Endothelial cell of umbilical vein (primary cell): ENCODE measurements at regions not wholly inside any gene's neighbourhood (a gene's known extent, or its start where the extent isn't known, plus 50 kb on each side); places are given as distances from the start of the nearest gene placed in this dataset.

ENCODE experiments used
- BruUV-seq: library from RNA; stranded (reverse); fragments of 400-500 nt; replicated peaks from 2 replicates; lab custom pipeline; 2021; lab: Mats Ljungman, UMichigan
- CTCF ChIA-PET: fragments of 300-600, 350-600 bp; sonication (Branson Sonifier 250); formaldehyde crosslinking; loops from one replicate; lab custom pipeline; 2021; ENCODE audit warnings: antibody characterized with exemption, inconsistent platforms; lab: Charles Lee
- POLR2A ChIA-PET: fragments of 300-600, 350-600 bp; sonication (Branson Sonifier 250); formaldehyde crosslinking; loops from one replicate; lab custom pipeline; 2021; ENCODE audit warnings: antibody characterized with exemption, inconsistent platforms; lab: Charles Lee
- DNase-seq: peaks from one replicate; pipeline ENCODE4 v3.0.0-alpha.2; 2011; ENCODE audit warnings: low read depth, low spot score
- FAIRE-seq: peaks from 2 replicates; lab custom pipeline; 2011; peaks lifted over from hg19 to GRCh38; lab: Jason Lieb, UNC
- H2AFZ ChIP-seq: 2 replicates; pipeline ENCODE4 v1.6.0; 2012; ENCODE audit warnings: low read depth, low read length, control low read depth, inconsistent platforms
- H3K27ac ChIP-seq: 2 replicates; pipeline ENCODE4 v1.5.1; 2011; ENCODE audit warnings: low read depth, mild to moderate bottlenecking, control low read depth, low read length, moderate library complexity; ENCODE audit not compliant: insufficient read depth
- H3K27me3 ChIP-seq, 2 experiments: 2 replicates each; pipeline versions ENCODE4 v1.6.0 to v1.6.1; 2011; ENCODE audit warnings: low read length in 2 of 2, mixed read lengths in 1 of 2; ENCODE audit not compliant: control insufficient read depth in 2 of 2, insufficient read depth in 2 of 2
- H3K36me3 ChIP-seq, 2 experiments: 2 replicates in 1 of 2; 3 replicates in 1 of 2; pipeline ENCODE4 v1.5.1; 2011; ENCODE audit warnings: low read length in 2 of 2, mild to moderate bottlenecking in 1 of 2, moderate library complexity in 1 of 2; ENCODE audit not compliant: control insufficient read depth in 2 of 2, insufficient read depth in 2 of 2; ENCODE audit errors: extremely low read depth in 1 of 2
- H3K4me1 ChIP-seq: 3 replicates; pipeline ENCODE4 v1.5.1; 2011; ENCODE audit warnings: mild to moderate bottlenecking, low read length; ENCODE audit not compliant: control insufficient read depth, insufficient read depth; ENCODE audit errors: extremely low read depth
- H3K4me2 ChIP-seq: 2 replicates; pipeline ENCODE4 v1.6.1; 2011; ENCODE audit warnings: low read length, control low read depth, mixed read lengths; ENCODE audit not compliant: insufficient read depth
- H3K4me3 ChIP-seq, 3 experiments: fragments of 200-600 bp in 1 of 3; sonication (generic), shearing (Covaris generic) in 1 of 3; replicated peaks in 1 of 3; 2 replicates each; pipeline ENCODE4 v1.5.1; 2011 to 2016; ENCODE audit warnings: control low read depth in 3 of 3, low read length in 3 of 3, mild to moderate bottlenecking in 2 of 3, inconsistent platforms in 1 of 3, low read depth in 1 of 3, moderate library complexity in 1 of 3; ENCODE audit not compliant: insufficient read depth in 1 of 3
- H3K79me2 ChIP-seq: 2 replicates; pipeline ENCODE4 v1.6.0; 2012; ENCODE audit warnings: low read length, inconsistent platforms; ENCODE audit not compliant: control insufficient read depth, insufficient read depth
- H3K9ac ChIP-seq: replicated peaks from 2 replicates; pipeline ENCODE3; 2011; ENCODE audit warnings: low read length, control low read depth; ENCODE audit not compliant: insufficient read depth; ENCODE audit errors: extremely low read depth
- H3K9me1 ChIP-seq: replicated peaks from 3 replicates; pipeline ENCODE4 v1.6.0; 2011; ENCODE audit warnings: mild to moderate bottlenecking, low read length; ENCODE audit not compliant: control insufficient read depth, insufficient read depth; ENCODE audit errors: extremely low read depth
- H3K9me3 ChIP-seq: replicated peaks from 2 replicates; pipeline ENCODE4 v1.5.1; 2012; ENCODE audit warnings: low read length, inconsistent platforms; ENCODE audit not compliant: control insufficient read depth, insufficient read depth
- H4K20me1 ChIP-seq: replicated peaks from 2 replicates; pipeline ENCODE3; 2011; ENCODE audit warnings: mild to moderate bottlenecking, low read length; ENCODE audit not compliant: control insufficient read depth, insufficient read depth; ENCODE audit errors: extremely low read depth
- EZH2 ChIP-seq: IDR thresholded peaks from 2 replicates; pipeline ENCODE4 v1.6.1; 2012; ENCODE audit warnings: borderline replicate concordance, low read depth, mild to moderate bottlenecking, moderate library complexity, low read length, inconsistent platforms; ENCODE audit not compliant: severe bottlenecking
- FOS ChIP-seq: IDR thresholded peaks from 2 replicates; pipeline ENCODE4 v1.6.1; 2011; ENCODE audit warnings: mild to moderate bottlenecking, low read length, moderate library complexity, borderline replicate concordance; ENCODE audit not compliant: insufficient read depth
- GATA2 ChIP-seq: IDR thresholded peaks from 2 replicates; pipeline ENCODE4 v1.7.0; 2011; ENCODE audit warnings: low read depth, mild to moderate bottlenecking, moderate library complexity, mixed read lengths, low read length; ENCODE audit not compliant: insufficient read length, insufficient read depth
- JUN ChIP-seq: IDR thresholded peaks from 2 replicates; pipeline ENCODE4 v1.6.1; 2011; ENCODE audit warnings: borderline replicate concordance, low read depth; ENCODE audit not compliant: insufficient read length, insufficient read depth
- MYC ChIP-seq: IDR thresholded peaks from one replicate; pipeline ENCODE4 v1.6.1; 2011; ENCODE audit warnings: mild to moderate bottlenecking, low read depth, low read length
- POLR2A ChIP-seq: IDR thresholded peaks from 2 replicates; pipeline ENCODE4 v1.6.1; 2012; ENCODE audit warnings: low read depth, mild to moderate bottlenecking, control low read depth, low read length
- POLR2AphosphoS5 ChIP-seq: IDR thresholded peaks from 2 replicates; pipeline ENCODE4 v1.6.1; 2012; ENCODE audit warnings: low read depth, mild to moderate bottlenecking, control low read depth, low read length, moderate library complexity; ENCODE audit not compliant: insufficient read depth
- dilution Hi-C: fragments of 300-500 bp; cut with MboI; formaldehyde crosslinking; loops from one replicate; pipeline ENCODE4 v1.15.0; 2019; ENCODE audit warnings: low sequenced_read_pairs; ENCODE audit not compliant: extremely low pct_ligation_motif_present
- intact Hi-C: fragments of 100-400 bp; cut with micrococcal nuclease; formaldehyde crosslinking; loops from one replicate; pipeline ENCODE4 v1.10.0; 2022
- TF ChIP-seq, protein P1 (sequence below): IDR thresholded peaks from 2 replicates; pipeline ENCODE4 v1.6.1; 2011; ENCODE audit not compliant: insufficient read depth, insufficient read length
- TF ChIP-seq, protein P2 (sequence below), 2 donors: IDR thresholded peaks; 1 replicate in 1 of 2; 2 replicates in 1 of 2; pipeline ENCODE4 v1.5.1; 2011; ENCODE audit warnings: low read length in 2 of 2, mild to moderate bottlenecking in 2 of 2, moderate library complexity in 2 of 2, control low read depth in 1 of 2, inconsistent platforms in 1 of 2, low read depth in 1 of 2; ENCODE audit not compliant: insufficient read depth in 1 of 2; ENCODE audit errors: extremely low read depth in 1 of 2

DNA sequence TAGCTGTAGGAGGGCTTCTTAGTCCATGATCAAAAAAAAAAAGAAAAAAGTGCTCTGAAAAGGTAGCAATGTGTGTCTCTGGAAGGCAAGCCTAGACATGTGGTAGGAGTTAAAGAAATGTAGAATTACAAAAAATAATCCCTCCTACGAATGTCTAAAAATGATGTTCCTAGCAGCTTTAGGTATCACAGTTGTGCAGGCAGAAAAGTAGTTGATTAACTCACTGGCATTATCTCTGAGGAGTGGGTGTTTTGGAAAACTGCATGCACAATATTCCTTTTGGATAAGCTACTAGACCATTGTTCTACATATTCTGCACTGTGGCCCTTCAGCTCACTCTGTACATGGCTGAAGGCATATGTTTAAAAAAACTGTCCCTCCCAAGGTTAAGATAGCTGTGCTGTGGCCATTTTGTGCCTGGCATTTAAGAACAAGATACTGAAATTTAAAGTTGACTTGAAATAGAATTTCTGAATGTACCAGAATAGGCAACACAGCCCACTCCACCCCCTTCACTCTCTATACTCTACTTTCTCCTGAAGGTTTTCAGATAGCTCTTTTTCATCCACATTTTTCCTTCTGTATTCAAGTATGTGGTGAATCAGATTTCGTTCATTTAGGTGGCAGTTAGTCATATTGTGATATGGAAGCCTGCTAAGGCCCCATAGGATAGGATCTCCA, 463.9 kb upstream of the LRRC7 start:
- no peaks in the 10 kb centered on the region for H3K4me1 ChIP-seq
- H3K4me2 ChIP-seq = no peak overlapping the region
- FAIRE-seq = no peak
- H3K36me3 ChIP-seq = no peaks in the 10 kb centered on the region
- no peak for DNase-seq
- ChIA-PET CTCF (no interaction called here), POLR2A (no interaction called here)
- no TSS peak for BruUV-seq
- no peak overlapping the region for H2AFZ ChIP-seq
- TF ChIP-seq GATA2 = no peak
- no peak for TF ChIP-seq MYC
- TF ChIP-seq FOS = no peak
- TF ChIP-seq EZH2 = no peak
- no peak for TF ChIP-seq POLR2AphosphoS5
- TF ChIP-seq, protein P1, sequence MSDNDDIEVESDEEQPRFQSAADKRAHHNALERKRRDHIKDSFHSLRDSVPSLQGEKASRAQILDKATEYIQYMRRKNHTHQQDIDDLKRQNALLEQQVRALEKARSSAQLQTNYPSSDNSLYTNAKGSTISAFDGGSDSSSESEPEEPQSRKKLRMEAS = no peak
- no peak for TF ChIP-seq POLR2A
- TF ChIP-seq, protein P2, sequence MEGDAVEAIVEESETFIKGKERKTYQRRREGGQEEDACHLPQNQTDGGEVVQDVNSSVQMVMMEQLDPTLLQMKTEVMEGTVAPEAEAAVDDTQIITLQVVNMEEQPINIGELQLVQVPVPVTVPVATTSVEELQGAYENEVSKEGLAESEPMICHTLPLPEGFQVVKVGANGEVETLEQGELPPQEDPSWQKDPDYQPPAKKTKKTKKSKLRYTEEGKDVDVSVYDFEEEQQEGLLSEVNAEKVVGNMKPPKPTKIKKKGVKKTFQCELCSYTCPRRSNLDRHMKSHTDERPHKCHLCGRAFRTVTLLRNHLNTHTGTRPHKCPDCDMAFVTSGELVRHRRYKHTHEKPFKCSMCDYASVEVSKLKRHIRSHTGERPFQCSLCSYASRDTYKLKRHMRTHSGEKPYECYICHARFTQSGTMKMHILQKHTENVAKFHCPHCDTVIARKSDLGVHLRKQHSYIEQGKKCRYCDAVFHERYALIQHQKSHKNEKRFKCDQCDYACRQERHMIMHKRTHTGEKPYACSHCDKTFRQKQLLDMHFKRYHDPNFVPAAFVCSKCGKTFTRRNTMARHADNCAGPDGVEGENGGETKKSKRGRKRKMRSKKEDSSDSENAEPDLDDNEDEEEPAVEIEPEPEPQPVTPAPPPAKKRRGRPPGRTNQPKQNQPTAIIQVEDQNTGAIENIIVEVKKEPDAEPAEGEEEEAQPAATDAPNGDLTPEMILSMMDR (IDR thresholded peaks at IDR 0.05; ENCODE audit: extremely low read depth in 1 of 2, insufficient read depth in 1 of 2, low read depth in 1 of 2, low read length in 2 of 2) = no peak
- TF ChIP-seq JUN = no peak
- H3K9me3 ChIP-seq = no peaks in the 10 kb centered on the region
- dilution Hi-C loops = no loop called here
- no peak overlapping the region for H3K4me3 ChIP-seq
- no peaks in the 10 kb centered on the region for H3K27me3 ChIP-seq
- H3K27ac ChIP-seq = no peak overlapping the region
- no peaks in the 10 kb centered on the region for H3K9me1 ChIP-seq
- intact Hi-C loops = no loop called here
- no peaks in the 10 kb centered on the region for H4K20me1 ChIP-seq
- H3K79me2 ChIP-seq = no peaks in the 10 kb centered on the region
- H3K9ac ChIP-seq = no peak overlapping the region
